HUES48 (cell line): ENCODE measurements at regions not wholly inside any gene's neighbourhood (a gene's known extent, or its start where the extent isn't known, plus 50 kb on each side); places are given as distances from the start of the nearest gene placed in this dataset.

Experiments used
- H3K27ac ChIP-seq: one replicate; pipeline ENCODE4 v1.7.0; 2013; ENCODE audit warnings: low read depth, low read length, inconsistent platforms
- H3K27me3 ChIP-seq: 2 replicates; pipeline ENCODE4 v1.6.1; 2013; ENCODE audit warnings: mild to moderate bottlenecking, low read length; ENCODE audit not compliant: control insufficient read depth, insufficient read depth
- H3K36me3 ChIP-seq: 2 replicates; pipeline ENCODE4 v1.6.1; 2013; ENCODE audit warnings: low read length; ENCODE audit not compliant: control insufficient read depth, insufficient read depth
- H3K4me1 ChIP-seq: 2 replicates; pipeline ENCODE4 v1.6.1; 2013; ENCODE audit warnings: mild to moderate bottlenecking, low read length; ENCODE audit not compliant: control insufficient read depth, insufficient read depth
- H3K4me3 ChIP-seq: 2 replicates; pipeline ENCODE4 v1.5.1; 2013; ENCODE audit warnings: mild to moderate bottlenecking, low read depth, low read length
- H3K9ac ChIP-seq: 2 replicates; pipeline ENCODE4 v1.6.1; 2013; ENCODE audit warnings: mild to moderate bottlenecking, low read depth, low read length, moderate library complexity
- H3K9me3 ChIP-seq: 2 replicates; pipeline ENCODE4 v1.6.1; 2013; ENCODE audit warnings: low read length; ENCODE audit not compliant: control insufficient read depth, insufficient read depth

DNA sequence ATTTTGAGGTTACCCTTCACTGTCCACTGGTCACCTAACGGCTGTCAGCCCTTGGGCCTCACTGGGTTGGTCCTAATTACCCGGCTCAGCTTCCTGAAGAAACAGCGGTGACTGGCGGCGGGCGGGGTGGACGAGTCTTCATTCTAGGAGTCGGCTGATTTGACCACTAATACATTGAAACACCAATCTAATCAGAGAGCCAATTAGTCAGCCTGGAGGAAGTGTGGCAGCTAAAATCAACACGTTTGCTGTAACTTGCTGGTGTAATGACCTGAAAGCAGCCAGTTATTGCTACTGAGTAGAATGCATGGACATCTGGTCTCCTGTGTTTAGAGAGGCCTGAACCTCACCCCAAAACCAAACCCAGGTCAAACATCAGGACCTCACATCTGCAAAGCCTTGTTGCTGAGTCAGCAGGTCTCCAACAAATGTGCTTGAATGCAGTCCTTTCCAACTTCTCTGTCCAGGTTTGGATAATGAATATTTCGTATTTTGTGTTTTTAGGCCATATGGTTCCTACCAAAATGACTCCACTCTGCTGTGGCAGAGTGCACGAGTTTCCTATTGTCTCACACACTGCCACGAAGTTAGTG lies 496.4 kb downstream of the BRD1 start:
- Histone ChIP-seq H3K4me3 (no peak overlapping the region), H3K4me1 (no peaks in the 10 kb centered on the region; the same call in 1 of the 2 replicates), H3K9me3 (no peaks in the 10 kb centered on the region), H3K9ac (no peak overlapping the region), H3K27ac (no peak overlapping the region), H3K27me3 (no peaks in the 10 kb centered on the region), H3K36me3 (no peaks in the 10 kb centered on the region)

DNA sequence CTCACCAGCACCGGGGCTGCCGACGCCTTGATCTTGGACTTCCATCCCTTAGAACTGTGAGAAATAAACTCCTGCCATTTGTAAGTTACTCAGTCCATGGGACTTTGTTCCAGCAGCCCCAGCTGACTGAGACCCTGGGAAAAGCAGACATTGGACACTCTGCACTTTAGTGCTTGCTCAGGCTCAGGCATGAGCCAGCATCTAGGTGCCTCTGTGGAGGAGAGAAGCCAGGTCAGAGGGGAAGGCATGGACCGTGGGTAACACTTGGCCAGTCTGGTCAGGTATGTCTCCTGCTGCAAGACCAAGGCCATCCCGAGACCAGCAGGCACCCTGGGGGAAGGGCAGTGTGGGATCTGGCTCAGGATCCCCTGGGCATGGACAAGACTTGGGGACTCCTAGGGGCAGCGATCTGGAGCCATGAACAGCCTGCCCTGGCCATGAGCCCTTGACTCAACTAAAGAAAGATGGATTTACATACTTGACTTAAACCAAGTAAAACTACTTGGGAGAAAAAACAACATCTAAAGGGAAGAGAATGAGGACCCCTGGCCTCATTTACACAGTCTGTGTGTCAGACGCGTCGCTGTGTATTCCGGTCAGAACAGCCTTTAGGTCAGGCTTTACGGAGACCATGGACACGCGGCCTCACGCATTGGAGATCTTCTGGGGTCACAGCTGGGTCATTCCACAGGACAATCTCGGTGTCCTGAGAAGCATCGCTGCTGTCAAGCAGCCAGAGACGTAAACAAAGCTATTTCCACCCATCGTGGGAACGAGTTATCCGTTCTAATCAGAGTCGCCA lies 497.1 kb downstream of the BRD1 start:
- Histone ChIP-seq H3K9ac (no peak overlapping the region), H3K36me3 (no peaks in the 10 kb centered on the region), H3K4me1 (no peaks in the 10 kb centered on the region), H3K27ac (no peak overlapping the region), H3K4me3 (no peak overlapping the region), H3K9me3 (no peaks in the 10 kb centered on the region), H3K27me3 (no peaks in the 10 kb centered on the region)

GRCh38 chr22:49329636-49330035 lies 498.0 kb downstream of the BRD1 start:
- H3K27me3 ChIP-seq: no peaks in the 10 kb centered on the region
- no peak overlapping the region for H3K27ac ChIP-seq
- H3K9me3 ChIP-seq: no peaks in the 10 kb centered on the region
- no peak overlapping the region for H3K4me3 ChIP-seq
- H3K9ac ChIP-seq: no peak overlapping the region
- no peaks in the 10 kb centered on the region for H3K36me3 ChIP-seq
- no peaks in the 10 kb centered on the region for H3K4me1 ChIP-seq

GRCh38 chr22:49328630-49329405 lies 498.9 kb downstream of the BRD1 start:
- no peaks in the 10 kb centered on the region for H3K9me3 ChIP-seq
- no peaks in the 10 kb centered on the region for H3K27me3 ChIP-seq
- no peak overlapping the region for H3K4me3 ChIP-seq
- H3K27ac ChIP-seq: no peak overlapping the region
- no peaks in the 10 kb centered on the region for H3K4me1 ChIP-seq
- no peak overlapping the region for H3K9ac ChIP-seq
- H3K36me3 ChIP-seq: no peaks in the 10 kb centered on the region

- Histone ChIP-seq H3K9me3 (no peaks in the 10 kb centered on the region), H3K4me3 (no peak overlapping the region), H3K27me3 (no peaks in the 10 kb centered on the region)
These were observed 499.6 kb downstream of the BRD1 start for GRCh38 chr22:49328118-49328475.

GRCh38 chr22:49327411-49328117 lies 500.1 kb downstream of the BRD1 start:
- no peak overlapping the region for H3K4me3 ChIP-seq
- no peaks in the 10 kb centered on the region for H3K9me3 ChIP-seq
- H3K36me3 ChIP-seq: no peaks in the 10 kb centered on the region
- H3K4me1 ChIP-seq: no peaks in the 10 kb centered on the region
- H3K9ac ChIP-seq: no peak overlapping the region
- H3K27me3 ChIP-seq: no peaks in the 10 kb centered on the region
- no peak overlapping the region for H3K27ac ChIP-seq

More at GRCh38 chr22:49328118-49328475, 499.6 kb downstream of the BRD1 start:
- no peak overlapping the region for H3K27ac ChIP-seq
- H3K36me3 ChIP-seq: no peaks in the 10 kb centered on the region
- H3K9ac ChIP-seq: no peak overlapping the region
- no peaks in the 10 kb centered on the region for H3K4me1 ChIP-seq

DNA sequence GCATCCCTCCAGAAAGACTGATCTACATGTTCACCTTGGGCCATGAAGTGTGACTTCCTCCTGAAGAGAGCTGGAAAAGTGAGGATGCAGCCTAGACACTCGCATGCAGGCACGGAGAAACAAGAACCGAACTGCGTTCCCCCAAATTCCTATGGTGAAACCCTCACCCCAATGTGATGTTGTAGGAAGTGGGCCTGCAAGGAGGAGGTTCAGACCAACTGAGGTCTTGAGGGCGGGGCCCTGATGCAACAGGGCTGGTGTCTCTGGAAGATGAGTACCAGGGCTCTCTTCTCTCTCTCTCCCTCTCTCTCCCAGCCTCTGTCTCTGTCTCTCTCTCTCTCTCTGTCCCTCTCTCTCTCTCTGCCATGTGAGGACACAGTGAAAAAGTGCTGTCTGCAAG lies 501.1 kb downstream of the BRD1 start:
- H3K27ac ChIP-seq: no peak overlapping the region
- H3K27me3 ChIP-seq: no peaks in the 10 kb centered on the region
- H3K9ac ChIP-seq: no peak overlapping the region
- no peaks in the 10 kb centered on the region for H3K4me1 ChIP-seq
- no peaks in the 10 kb centered on the region for H3K9me3 ChIP-seq
- no peaks in the 10 kb centered on the region for H3K36me3 ChIP-seq
- no peak overlapping the region for H3K4me3 ChIP-seq

GRCh38 chr22:49325531-49326395 lies 501.9 kb downstream of the BRD1 start:
- Histone ChIP-seq H3K4me1 (no peaks in the 10 kb centered on the region), H3K27me3 (no peaks in the 10 kb centered on the region), H3K9ac (no peak overlapping the region), H3K9me3 (no peaks in the 10 kb centered on the region), H3K27ac (no peak overlapping the region), H3K4me3 (no peak overlapping the region), H3K36me3 (no peaks in the 10 kb centered on the region)

GRCh38 chr22:49324527-49325491 lies 502.9 kb downstream of the BRD1 start:
- H3K4me3 ChIP-seq: no peak overlapping the region
- no peaks in the 10 kb centered on the region for H3K27me3 ChIP-seq
- H3K36me3 ChIP-seq: no peaks in the 10 kb centered on the region
- H3K9me3 ChIP-seq: no peaks in the 10 kb centered on the region
- H3K27ac ChIP-seq: no peak overlapping the region
- no peak overlapping the region for H3K9ac ChIP-seq
- no peaks in the 10 kb centered on the region for H3K4me1 ChIP-seq
